Fibroblast of skin of left quadriceps (primary cell): ENCODE measurements at regions not wholly inside any gene's neighbourhood (a gene's known extent, or its start where the extent isn't known, plus 50 kb on each side); places are given as distances from the start of the nearest gene placed in this dataset.
"Not testable (repeated sequence)": the region's sequence is repeated elsewhere in the genome, so short reads cannot be mapped to it uniquely, and the experiment has no call there.

Experiments used
- DNase-seq, 2 experiments: peaks; one replicate each; pipeline ENCODE4 v3.0.0-alpha.2; 2013; ENCODE audit warnings: low read depth in 2 of 2

DNA sequence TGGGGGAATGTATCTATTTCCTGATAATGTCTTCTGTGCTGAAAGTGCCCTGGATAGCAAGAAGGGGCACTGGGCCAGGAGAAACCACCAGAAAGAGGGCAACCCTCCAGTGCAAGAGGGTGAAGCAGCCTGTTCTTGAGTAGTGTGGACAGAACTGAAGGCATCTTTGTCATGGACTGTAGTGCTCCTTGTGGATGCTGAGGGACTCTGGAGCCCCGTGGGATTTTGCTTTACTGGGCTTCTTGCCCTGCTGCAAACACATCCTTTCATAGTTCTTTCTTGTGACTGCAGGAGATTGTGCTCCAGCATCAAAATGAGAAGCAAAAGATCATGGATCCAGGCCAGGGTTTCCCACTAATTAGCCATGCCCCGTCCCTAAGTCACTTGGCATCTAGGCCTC, 300.6 kb downstream of the ZNF326 start:
- no peak for DNase-seq

DNA sequence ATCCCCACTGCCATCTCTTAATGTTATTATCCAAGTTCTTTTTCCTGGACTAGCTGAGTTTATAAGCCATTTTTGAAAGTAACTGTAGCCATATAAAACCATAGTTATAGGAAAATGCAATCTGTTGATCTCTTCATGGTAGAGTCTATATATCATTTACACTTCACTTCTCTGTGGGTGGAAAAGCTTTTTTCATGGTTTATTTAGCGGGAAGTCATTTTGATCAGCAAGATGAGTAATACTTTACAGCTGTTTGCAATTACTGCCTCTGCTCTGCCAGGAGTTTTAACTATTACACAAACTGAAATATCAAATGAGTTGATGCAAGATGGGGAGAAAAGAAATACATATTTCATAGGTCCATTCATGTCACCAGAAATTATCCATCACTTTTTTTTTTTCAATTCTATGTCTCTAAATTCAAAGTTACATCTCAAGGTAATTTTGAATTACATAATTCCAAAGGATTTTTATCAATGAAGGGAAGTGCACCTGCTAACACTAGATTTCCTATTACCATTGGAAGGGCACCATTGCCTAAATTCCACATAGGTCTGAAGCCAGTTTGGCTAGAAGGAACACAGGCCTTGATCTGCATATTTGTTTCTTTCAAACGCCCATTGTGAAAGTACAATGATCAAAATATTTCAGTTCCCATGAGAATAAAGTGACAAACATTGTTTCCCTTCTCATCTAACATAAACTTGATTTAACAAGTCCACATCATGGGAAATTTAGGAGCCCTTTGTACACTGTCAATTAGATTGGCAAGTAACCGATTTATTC, 296.7 kb downstream of the ZNF326 start:
- peak; percentile 3 for DNase-seq

DNA sequence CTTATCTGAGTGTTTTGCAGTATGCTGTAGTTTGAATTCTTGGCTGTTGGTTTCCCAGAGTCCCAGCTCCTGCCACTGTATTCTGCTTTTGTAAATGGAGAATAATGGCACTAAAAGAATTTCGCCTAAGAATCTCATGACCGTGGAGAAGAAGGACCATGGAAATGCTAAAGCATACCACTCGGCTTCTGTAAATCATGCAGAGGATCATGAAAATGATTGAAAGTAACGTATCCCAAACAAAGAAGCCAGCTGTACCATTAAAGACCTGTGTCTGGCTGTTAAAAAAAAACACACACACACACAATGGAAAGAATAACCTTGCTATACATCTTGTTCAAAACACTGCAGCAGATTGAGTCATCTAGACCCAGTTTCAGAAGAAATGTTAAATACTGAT, 287.9 kb downstream of the ZNF326 start:
- DNase-seq, result no peak

DNA sequence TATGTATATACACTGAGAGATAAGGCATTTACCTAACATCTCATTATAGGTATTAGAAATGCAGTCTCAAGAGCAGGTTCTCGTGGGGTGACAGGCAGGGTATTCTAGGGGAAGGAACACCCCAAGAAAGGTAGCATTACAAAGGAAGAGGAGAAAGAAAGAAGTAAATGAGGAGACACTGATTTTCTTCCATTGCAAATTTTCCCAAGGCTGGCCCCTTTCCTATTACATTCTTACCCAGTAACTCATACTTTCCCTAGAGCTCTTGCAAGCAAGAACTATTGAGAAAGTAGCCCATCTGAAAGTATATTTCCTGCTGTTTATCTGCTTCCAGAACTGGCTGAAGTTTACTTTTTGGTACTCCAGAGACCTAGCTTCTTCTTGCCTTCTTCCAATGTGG, 287.0 kb downstream of the ZNF326 start:
- not testable (repeated sequence) for DNase-seq

DNA sequence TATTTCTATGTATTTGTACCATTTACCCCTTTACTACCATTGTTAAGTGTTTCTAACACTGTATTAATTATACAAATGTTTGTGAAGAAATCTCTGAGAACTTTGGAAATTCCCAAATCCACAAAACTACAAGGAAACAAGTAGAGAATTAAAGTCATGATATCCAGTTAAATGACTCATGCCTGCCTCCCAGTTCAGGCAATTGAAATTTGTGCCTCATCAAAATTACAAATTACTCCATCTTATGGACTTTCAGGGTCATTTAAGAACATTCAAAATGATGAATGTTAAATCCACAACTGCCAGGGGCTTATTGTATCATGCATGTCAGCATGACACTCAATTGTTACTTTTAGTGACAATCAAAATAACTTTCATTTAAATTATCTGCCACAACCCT, 282.4 kb downstream of the ZNF326 start:
- no peak for DNase-seq

DNA sequence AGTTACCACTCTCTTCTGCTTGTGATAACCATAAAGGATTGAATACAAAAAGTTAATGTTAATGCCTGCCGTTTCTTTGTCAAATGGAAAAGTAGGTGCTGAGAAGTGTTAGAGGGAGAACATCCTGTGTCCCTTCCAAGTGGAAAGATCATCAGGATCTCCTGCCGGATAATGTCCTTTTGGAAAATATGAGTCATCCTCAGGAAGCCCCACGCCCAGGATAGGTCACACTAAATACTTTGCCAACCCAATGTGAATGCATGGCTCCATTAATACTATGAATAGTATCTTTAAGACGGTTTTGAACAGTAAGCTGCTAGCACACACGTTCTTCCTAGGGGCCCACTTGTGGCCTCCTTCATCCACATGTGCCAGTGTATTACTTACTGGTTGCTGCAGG, 279.5 kb downstream of the ZNF326 start:
- no peak for DNase-seq

DNA sequence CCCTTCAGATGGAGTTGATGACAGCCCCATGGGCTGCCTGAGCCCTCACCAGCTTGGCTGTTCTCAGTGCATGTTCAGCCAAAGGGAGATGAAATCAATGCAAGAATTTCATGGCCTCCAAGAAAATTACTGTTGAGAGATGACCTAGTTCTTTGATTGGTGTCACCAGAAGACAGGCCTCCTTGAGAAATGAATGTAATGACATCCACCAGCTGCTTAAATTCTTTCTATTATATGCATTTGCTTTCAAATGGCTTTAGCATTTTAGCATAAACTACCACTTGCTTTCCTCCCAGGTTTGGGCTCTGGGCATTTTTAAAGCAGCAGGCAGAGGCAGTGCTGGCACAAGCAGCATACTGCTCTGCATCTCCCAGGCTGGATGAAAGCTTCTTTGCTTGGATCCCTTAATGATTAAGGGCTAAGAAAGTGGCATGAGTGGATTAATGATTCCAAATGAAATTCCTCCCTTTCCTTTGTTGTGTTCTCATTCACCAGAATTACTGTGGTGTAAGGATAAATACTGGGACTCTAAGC, 278.4 kb downstream of the ZNF326 start:
- DNase-seq, result no peak

DNA sequence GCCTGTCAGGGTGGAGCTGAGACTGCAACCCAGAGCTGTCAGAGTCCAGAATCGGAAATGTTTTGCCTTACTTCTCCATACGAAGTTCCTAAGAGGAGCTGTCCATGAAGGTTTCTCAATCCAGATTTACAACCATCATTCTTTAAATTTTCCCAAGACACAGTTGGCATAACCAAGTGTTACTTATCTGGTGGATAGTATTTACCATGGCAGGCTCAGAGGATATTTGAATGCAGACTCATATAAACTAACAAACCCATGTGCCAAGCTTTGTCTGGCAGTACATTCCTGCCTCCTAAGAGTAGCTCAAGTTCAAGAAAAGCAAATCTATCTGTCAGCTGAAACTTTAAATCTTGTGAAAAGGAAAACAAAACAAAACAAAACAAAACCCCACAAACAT, 267.9 kb downstream of the ZNF326 start:
- DNase-seq, result no peak

DNA sequence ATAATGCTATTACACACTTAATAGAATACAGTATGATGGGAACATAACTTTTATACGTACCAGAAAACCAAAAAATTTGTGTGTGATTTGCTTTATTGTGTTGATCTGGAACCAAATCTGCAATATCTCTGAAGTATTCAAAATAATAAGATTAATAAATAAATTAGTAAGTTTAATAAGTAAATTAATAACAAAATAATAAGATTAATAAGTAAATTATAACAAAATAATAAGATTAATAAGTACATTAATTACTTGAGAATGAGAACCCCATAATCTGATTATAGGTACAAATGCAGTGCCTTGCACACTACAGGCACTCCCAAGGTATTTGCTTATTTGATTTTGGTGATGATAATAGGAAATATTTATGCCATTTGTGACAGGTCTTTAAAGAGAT, 267.4 kb downstream of the ZNF326 start:
- no peak for DNase-seq

DNA sequence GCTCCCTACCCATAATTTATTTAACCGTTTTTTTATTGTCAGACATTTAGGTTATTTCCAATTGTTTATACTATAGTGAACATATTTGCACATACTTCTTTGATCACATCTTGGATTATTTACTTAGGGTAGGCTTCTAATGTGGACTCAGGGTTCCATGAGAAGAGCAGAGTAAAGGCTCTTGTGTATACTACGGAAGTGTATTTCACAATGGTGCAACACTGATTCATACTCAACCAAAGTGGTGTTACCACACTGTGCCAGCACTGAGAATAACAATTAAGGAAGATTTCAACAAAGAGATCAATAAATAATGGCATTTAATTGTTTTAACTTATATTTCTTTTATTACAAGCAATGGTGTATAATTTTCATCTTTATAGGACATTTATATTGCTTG, 251.2 kb downstream of the ZNF326 start:
- no peak for DNase-seq

DNA sequence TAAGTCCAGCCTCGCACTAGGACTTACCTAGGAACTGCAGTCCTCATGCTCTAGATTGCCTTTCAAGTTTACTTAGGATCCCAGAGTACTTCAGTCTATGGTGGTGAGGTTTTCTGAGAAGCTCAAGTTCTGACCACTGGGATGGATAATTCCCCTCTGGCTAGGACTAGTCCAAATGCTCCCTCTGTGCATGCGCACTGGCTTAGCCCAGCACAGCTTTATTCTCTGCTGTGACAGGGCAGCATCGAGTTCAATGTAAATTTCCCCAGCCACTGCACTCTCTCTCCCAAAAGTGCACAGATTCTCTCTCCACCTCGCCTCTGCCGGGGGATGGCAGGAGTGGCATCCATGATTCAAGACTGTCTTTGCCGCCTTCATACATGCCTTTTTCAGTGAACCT, 241.6 kb downstream of the ZNF326 start:
- no peak for DNase-seq

DNA sequence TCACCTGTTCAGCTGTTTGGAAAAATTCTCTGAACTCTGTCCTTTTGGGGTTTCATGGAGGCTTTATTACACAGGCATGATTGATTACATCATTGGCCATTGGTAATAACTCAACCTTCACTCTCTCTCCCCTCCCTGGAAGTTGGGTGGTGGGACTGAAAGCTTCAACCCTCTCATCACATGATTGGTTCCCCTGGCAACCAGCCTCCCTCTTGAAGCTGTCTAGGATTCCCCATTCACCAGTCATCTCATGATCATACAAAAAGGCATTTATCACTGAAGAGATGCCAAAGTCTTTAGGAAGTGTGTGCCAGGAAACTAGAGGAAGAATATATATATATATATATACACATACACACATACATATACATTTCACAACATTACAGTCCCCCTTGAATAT, 228.5 kb downstream of the ZNF326 start:
- no peak for DNase-seq

DNA sequence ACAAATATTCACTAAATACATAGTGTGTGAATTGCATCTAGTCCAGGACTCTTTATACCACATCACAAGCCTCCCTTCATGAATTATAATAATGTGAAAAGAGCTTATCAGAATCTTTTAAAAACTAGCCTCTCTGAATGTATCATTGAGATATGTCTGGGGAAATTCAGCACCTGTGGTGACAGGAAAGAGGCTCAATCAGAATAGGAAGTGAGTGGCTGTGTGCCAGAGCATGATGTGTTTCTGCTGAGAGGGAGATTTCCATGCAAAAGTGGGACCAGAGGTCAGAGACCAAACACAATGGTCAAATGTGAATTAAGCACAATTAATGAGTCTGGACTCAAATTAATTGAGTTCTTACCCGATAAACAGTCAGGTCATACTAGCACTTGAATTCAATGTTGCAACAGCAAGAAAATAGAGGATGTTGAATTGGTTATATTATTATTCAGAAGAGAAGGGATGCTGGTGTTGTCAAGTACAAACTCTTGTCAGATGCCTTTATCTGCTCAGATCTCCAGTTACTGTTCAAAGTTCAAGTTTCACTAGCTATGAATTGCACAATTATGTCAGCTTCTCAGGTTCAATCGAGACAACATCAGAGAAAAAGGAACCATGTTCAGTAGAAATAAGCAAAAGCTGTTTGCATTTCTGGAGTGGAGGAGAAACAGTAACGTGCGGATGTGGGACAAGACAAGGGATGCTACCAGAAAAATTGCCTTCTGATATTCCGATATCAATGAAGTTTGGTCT, 226.2 kb downstream of the ZNF326 start:
- DNase-seq, result no peak

DNA sequence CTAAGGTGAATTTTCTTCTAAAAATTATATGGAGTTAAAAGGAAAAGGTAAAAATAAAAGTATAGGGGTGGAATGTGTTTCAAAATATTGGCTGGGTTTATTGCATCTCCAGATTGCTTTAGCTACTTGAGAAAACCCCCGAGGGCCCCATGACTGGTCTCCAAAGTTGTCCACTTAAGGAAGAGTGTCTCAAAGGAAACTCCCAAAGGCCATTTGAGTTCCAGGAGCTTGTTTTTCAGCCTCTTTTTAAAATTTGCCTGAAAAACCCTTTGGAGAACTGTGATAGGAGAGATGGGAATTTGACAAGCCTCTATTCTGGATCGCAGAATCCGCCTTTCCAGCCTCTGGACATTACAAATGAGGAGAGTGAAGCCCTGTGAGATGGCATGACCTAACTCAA, 225.6 kb downstream of the ZNF326 start:
- no peak for DNase-seq

DNA sequence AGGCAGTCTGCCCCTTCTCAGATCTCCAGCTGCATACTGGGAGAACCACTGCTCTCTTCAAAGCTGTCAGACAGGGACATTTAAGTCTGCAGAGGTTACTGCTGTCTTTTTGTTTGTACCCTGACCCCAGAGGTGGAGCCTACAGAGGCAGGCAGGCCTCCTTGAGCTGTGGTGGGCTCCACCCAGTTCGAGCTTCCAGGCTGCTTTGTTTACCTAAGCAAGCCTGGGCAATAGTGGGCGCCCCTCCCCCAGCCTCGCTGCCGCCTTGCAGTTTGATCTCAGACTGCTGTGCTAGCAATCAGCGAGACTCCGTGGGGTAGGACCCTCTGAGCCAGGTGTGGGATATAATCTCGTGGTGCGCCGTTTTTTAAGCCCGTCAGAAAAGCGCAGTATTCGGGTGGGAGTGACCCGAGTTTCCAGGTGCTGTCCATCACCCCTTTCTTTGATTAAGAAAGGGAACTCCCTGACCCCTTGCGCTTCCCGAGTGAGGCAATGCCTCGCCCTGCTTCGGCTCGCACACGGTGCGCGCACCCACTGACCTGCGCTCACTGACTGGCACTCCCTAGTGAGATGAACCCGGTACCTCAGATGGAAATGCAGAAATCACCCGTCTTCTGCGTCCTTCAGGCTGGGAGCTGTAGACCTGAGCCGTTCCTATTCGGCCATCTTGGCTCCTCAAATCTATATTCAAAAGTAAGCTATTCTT, 224.4 kb downstream of the ZNF326 start:
- DNase-seq, result not testable (repeated sequence)

DNA sequence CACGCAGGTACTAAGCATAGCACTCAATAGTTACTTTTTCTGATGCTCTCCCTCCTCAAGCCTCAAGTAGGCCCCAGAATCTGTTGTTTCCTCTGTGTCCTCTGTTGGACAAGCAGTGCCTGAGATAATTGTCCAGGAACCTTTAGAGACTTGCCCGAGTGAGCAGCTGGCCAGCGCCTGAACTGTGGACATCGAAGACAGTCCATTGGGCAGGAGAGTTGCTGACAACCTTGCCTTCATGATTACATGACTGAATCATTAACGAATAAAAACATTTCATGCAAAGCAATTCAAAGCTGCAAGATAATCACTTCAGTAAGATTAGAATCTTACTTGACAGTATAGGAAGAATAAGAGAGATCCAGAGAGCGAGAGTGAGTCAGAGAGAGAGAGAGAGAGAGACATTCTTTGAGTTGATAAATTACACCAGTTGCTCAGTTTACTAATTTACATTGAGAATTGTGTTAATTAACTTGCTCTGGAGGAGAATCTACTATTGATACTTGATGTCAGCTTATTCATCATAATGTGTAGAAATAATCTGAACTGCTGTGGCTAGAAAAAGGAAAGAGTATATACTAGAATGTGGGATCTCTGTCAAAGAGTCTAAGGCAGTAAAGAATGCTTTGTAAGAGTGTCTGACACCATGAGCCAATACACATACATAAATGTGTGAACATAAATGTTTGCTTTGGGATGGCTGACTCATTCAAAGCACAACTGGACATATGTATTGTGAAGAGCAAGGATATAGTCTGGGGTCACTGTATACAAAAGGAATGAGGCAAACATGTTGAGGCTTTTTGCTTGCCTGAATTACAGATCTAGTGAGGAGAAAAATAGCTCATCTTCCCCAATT, 216.0 kb downstream of the ZNF326 start:
- DNase-seq, result no peak

DNA sequence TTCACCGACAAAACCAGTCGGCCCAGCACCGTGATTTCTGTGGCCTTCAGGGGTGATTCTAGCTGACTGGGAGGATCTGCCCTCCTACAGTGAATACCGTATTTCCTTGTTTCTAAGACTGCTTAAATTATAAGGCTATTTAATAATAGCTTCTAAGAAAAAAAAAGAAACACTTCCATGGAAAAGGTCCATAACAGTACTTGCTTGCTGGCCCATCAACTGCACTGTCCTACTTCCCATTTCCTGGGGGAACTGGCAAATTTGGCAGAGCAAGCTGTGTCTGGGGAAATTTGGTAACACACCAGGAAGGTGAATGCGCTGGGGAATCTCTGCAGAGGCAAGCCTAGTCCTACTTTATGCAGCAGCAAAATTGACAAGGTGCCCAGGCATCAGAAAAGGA, 214.0 kb downstream of the ZNF326 start:
- DNase-seq, result no peak

DNA sequence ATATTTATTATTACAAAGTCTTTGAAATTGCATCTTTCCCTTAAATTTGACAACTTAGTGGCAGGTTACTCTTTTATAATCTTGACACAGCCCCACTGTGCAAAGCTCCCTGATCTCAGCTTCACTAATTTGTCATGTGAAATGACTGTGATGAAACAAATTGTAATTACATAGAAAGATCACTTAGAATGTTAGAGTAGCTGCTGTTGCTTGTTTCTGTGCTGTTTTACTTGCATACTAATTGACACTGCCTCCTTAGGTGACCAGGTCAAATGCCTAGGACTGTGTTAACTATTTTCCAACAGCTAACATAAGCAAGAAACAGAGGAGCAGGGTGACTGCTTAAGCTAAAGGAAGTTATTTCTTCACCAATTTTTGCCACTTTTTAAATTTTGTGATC, 211.3 kb downstream of the ZNF326 start:
- DNase-seq, result no peak

DNA sequence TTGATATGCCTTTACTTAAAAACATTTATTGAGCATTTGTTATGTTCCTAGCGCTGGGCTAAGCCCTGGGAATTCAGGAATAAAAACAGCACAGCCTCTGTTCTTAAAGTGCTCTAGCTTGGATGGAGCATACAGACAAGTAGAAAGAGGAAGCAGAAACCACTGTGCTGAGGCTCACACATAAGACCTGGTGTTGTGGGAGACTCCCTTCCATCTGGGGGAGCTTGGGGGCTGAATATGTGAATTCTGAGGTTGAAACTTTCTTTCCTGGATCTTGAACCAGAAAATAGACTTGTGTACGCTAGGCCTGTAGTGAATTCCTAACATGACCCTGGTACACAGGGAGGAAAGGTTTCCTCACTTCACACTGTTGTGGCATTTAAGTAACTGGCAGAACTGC, 209.9 kb downstream of the ZNF326 start:
- DNase-seq, result no peak

DNA sequence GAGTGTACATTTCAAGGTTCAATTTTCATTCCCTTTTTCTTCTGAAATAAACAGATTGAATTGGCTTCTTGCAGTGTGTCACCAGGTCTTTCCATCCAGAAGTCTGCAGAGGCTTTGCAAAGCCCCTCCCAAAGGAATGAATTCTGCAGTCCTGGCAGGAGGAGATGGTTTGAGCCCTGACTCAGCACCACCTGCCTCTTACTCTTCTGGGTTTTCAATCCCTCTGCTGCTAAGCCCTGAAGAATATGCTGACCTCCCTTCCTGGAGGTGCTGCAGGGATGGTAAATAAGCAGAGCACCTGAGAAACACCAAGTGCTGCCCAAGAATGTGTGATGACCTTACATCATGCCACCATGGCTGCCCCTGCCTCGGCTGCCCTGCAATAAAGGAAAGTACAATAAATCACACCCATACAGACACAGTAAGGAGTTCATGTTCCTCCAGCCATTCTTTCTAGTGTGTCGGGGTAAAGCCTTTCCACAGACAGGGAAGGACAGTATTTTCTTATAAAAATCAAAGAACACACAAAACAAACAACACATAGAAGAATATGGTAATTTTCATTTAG, 209.2 kb downstream of the ZNF326 start:
- DNase-seq, result no peak
